GM10266 (cell line): ENCODE measurements at regions not wholly inside any gene's neighbourhood (a gene's known extent, or its start where the extent isn't known, plus 50 kb on each side); places are given as distances from the start of the nearest gene placed in this dataset.

Experiments used
- DNase-seq: peaks from one replicate; pipeline ENCODE4 v3.0.0; 2012; ENCODE audit errors: extremely low spot score
- CTCF ChIP-seq: IDR thresholded peaks from 2 replicates; pipeline ENCODE4 v1.5.1; 2012; ENCODE audit warnings: mild to moderate bottlenecking, low read depth; ENCODE audit not compliant: control insufficient read depth, insufficient read depth; ENCODE audit errors: missing control alignments

DNA sequence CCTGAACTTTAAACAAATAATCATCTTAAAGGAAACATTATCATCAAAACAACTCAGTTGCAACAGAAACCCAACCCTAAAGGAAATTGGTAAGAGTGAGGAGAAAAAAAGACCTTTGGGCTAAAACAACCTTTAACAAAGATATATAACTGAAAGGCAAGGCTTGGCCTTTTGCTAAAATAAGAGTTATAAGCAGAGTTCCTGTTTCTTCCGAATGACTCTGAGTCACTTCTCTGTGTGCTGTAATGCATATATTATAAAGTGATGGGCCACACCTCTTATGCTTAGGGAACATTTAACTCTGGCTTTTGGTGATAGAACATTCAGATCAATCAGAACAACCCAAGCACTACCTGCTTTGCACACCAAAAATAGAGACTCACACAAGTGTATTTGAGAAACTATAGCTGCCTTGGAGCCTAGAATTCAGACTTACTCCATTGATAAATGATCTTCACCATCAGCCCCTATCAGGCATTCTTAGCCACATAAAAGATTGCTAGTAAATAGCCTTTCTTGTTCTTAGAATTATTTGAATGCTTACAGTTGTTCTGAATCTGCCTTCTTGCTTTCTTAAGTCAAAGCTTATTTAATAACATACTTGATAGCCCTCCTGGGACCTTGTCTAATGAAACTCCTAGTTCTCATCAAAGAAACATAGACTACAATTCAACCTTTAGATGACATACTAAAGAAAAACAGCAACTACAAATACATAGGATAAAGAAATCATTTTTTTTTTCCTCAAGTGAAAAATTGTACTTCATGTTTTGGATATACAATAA, 294.2 kb upstream of the SEMA6D start:
- no peak for TF ChIP-seq CTCF
- no peak for DNase-seq

DNA sequence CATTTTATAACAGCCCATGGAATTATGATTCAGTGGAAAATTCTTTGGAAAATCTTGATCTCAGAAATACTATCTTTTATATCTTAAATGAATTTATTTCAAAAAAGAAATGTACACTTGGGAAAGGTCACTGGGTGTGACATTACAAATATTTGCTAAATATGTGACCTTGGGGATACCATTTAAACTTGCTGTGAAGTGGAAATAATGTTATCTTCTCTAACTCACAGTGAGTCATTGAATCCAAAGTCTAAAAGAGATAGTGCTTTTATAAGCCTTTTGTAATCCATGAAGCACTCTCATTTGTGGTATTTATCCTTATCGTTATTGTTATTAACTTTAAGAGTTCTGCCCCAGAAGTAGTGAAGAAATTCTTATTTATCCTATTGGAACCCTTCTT, 289.8 kb upstream of the SEMA6D start:
- TF ChIP-seq CTCF, result no peak

GRCh38 chr15:47429376-47429775, 287.9 kb upstream of the SEMA6D start:
- TF ChIP-seq CTCF, result no peak

More for the DNA sequence above, 289.8 kb upstream of the SEMA6D start:
- DNase-seq, result no peak

DNA sequence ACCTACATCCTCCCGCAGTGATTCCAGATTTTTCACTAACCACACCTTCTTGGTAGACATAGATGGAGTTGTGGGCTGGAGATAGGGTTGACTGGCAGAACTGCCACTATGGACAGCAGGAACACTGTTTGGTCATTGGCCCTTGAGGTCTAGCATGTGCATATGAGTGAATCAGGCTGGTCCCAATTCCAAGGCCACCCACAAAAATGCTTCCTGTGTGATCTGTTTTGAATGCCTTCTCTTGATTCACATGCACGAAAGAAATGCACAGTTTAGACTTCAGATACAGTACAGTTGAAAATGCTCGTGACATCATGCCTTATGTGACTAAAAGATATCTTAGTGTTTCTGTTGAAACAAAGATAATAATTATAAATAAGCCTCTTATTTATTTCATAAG, 285.8 kb upstream of the SEMA6D start:
- no peak for DNase-seq
- TF ChIP-seq CTCF, result no peak

More at GRCh38 chr15:47429376-47429775, 287.9 kb upstream of the SEMA6D start:
- no peak for DNase-seq

- TF ChIP-seq CTCF, result no peak
- no peak for DNase-seq
These were observed 284.5 kb upstream of the SEMA6D start for GRCh38 chr15:47432826-47433225.

- no peak for DNase-seq
- TF ChIP-seq CTCF, result no peak
These were observed 282.7 kb upstream of the SEMA6D start for GRCh38 chr15:47434596-47434995.

DNA sequence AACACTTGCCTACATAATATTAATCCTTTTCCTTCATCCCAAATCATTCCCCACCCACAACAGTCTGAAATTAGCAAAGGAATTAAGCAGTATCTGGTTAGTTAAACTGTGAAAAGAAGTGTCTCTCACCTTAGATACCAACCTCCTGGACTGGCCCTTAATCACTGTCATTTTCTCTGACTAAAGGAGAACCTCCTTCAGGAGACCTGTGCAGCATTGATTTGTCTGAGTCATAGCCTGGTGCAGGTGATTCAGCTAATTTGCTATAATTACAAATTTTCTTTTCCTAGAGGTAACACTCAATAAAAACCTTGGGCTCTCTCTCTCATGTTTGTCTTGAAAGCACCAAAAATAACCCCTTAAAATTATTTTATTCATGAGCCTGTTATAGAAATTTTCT, 279.8 kb upstream of the SEMA6D start:
- no peak for TF ChIP-seq CTCF
- DNase-seq, result no peak
